Mesenchymal stem cell (in vitro differentiated cells and primary cell): ENCODE measurements at regions not wholly inside any gene's neighbourhood (a gene's known extent, or its start where the extent isn't known, plus 50 kb on each side); places are given as distances from the start of the nearest gene placed in this dataset.

Source experiments
- DNase-seq: peaks from one replicate; pipeline ENCODE4 v3.0.0-alpha.2; 2013
- H2AFZ ChIP-seq: one replicate; pipeline ENCODE4 v1.6.1; 2013; ENCODE audit warnings: low read depth, mild to moderate bottlenecking, control low read depth, inconsistent platforms, low read length, moderate library complexity
- H2AK5ac ChIP-seq: 2 replicates; pipeline ENCODE4 v1.6.1; 2013; ENCODE audit warnings: low read length, moderate library complexity, mild to moderate bottlenecking, inconsistent platforms; ENCODE audit not compliant: severe bottlenecking
- H2BK120ac ChIP-seq: one replicate; pipeline ENCODE4 v1.6.1; 2013; ENCODE audit warnings: low read depth, mild to moderate bottlenecking, inconsistent platforms, low read length, moderate library complexity
- H2BK12ac ChIP-seq, 2 experiments: one replicate each; pipeline ENCODE4 v1.6.1; 2013; ENCODE audit warnings: inconsistent platforms in 2 of 2, low read length in 2 of 2, mild to moderate bottlenecking in 2 of 2, moderate library complexity in 2 of 2, control low read depth in 1 of 2
- H2BK15ac ChIP-seq: one replicate; pipeline ENCODE4 v1.6.1; 2013; ENCODE audit warnings: mild to moderate bottlenecking, low read depth, inconsistent platforms; ENCODE audit not compliant: poor library complexity, severe bottlenecking
- H2BK5ac ChIP-seq: 2 replicates; pipeline ENCODE4 v1.6.1; 2013; ENCODE audit warnings: low read depth, mild to moderate bottlenecking, low read length, control low read depth, inconsistent platforms; ENCODE audit not compliant: poor library complexity, severe bottlenecking
- H3K14ac ChIP-seq, 2 experiments: one replicate each; pipeline ENCODE4 v1.6.1; 2013; ENCODE audit warnings: inconsistent platforms in 2 of 2, low read length in 2 of 2, control low read depth in 1 of 2, mild to moderate bottlenecking in 1 of 2, moderate library complexity in 1 of 2
- H3K18ac ChIP-seq, 2 experiments: one replicate each; pipeline ENCODE4 v1.6.1; 2013; ENCODE audit warnings: inconsistent platforms in 2 of 2, low read length in 2 of 2, control low read depth in 1 of 2, low read depth in 1 of 2, mild to moderate bottlenecking in 1 of 2
- H3K23ac ChIP-seq, 2 experiments: one replicate each; pipeline ENCODE4 v1.6.1; 2013; ENCODE audit warnings: inconsistent platforms in 2 of 2, low read length in 2 of 2, mild to moderate bottlenecking in 2 of 2, moderate library complexity in 2 of 2, control low read depth in 1 of 2
- H3K27ac ChIP-seq: 2 replicates; pipeline ENCODE4 v1.5.1; 2013; ENCODE audit warnings: mild to moderate bottlenecking, moderate library complexity, low read length, control low read depth, inconsistent platforms; ENCODE audit not compliant: poor library complexity, severe bottlenecking
- H3K27me3 ChIP-seq, 2 experiments: 2 replicates each; pipeline versions ENCODE4 v1.6.1 to v1.7.0; 2013; ENCODE audit warnings: low read length in 2 of 2, mild to moderate bottlenecking in 2 of 2, moderate library complexity in 2 of 2, control low read depth in 1 of 2, inconsistent platforms in 1 of 2; ENCODE audit not compliant: control insufficient read depth in 1 of 2, insufficient read depth in 1 of 2
- H3K36me3 ChIP-seq, 2 experiments: 2 replicates each; pipeline versions ENCODE4 v1.6.1 to v1.7.0; 2013; ENCODE audit warnings: low read length in 2 of 2, control low read depth in 1 of 2, inconsistent platforms in 1 of 2, low read depth in 1 of 2, mild to moderate bottlenecking in 1 of 2; ENCODE audit not compliant: insufficient read depth in 2 of 2, control insufficient read depth in 1 of 2
- H3K4ac ChIP-seq, 2 experiments: one replicate each; pipeline ENCODE4 v1.6.1; 2013; ENCODE audit warnings: inconsistent platforms in 2 of 2, low read length in 2 of 2, mild to moderate bottlenecking in 2 of 2, moderate library complexity in 2 of 2, control low read depth in 1 of 2, low read depth in 1 of 2
- H3K4me1 ChIP-seq: 2 replicates; pipeline ENCODE4 v1.6.1; 2013; ENCODE audit warnings: low read depth, low read length, control low read depth; ENCODE audit not compliant: control insufficient read depth, insufficient read depth
- H3K4me2 ChIP-seq: 2 replicates; pipeline ENCODE4 v1.6.1; 2013; ENCODE audit warnings: low read length, mild to moderate bottlenecking, inconsistent platforms; ENCODE audit not compliant: poor library complexity, severe bottlenecking
- H3K4me3 ChIP-seq, 2 experiments: 2 replicates each; pipeline versions ENCODE4 v1.5.1 to v1.7.0; 2013; ENCODE audit warnings: low read length in 2 of 2, mild to moderate bottlenecking in 2 of 2, control low read depth in 1 of 2, low read depth in 1 of 2; ENCODE audit not compliant: insufficient read depth in 1 of 2
- H3K79me1 ChIP-seq: replicated peaks from 2 replicates; pipeline ENCODE4 v1.6.1; 2013; ENCODE audit warnings: mild to moderate bottlenecking, control low read depth, low read length, inconsistent platforms; ENCODE audit not compliant: poor library complexity, severe bottlenecking
- H3K9ac ChIP-seq: 2 replicates; pipeline ENCODE4 v1.7.0; 2013; ENCODE audit warnings: mild to moderate bottlenecking, low read length, moderate library complexity
- H3K9me3 ChIP-seq: 2 replicates; pipeline ENCODE4 v1.7.0; 2013; ENCODE audit warnings: mild to moderate bottlenecking, low read length; ENCODE audit not compliant: control insufficient read depth
- H4K8ac ChIP-seq: one replicate; pipeline ENCODE4 v1.6.1; 2013; ENCODE audit warnings: inconsistent platforms, mild to moderate bottlenecking, low read length, moderate library complexity
- H4K91ac ChIP-seq: one replicate; pipeline ENCODE4 v1.6.1; 2013; ENCODE audit warnings: mild to moderate bottlenecking, low read length, inconsistent platforms
- WGBS: methylation state at CpG from one replicate; pipeline ENCODE4 v1.1.7; 2013; ENCODE audit warnings: mixed read lengths; 5-methylcytosine and 5-hydroxymethylcytosine counted together

- no peaks in the 10 kb centered on the region for H3K4me1 ChIP-seq
- no peaks in the 10 kb centered on the region for H3K9me3 ChIP-seq
- no peak overlapping the region for H3K23ac ChIP-seq
- no peak overlapping the region for H3K9ac ChIP-seq
- no peak overlapping the region for H2BK120ac ChIP-seq
- H3K27ac ChIP-seq = no peak overlapping the region
- no peak overlapping the region for H3K4me3 ChIP-seq
- H2AFZ ChIP-seq = no peak overlapping the region
- H4K8ac ChIP-seq = no peak overlapping the region
- no peak overlapping the region for H3K14ac ChIP-seq
- peaks cover 9 to 71% of the 10 kb centered on the region in 2 experiments for H3K27me3 ChIP-seq
- peak overlapping the region; percentile 25 for H2BK5ac ChIP-seq
- H3K18ac ChIP-seq = no peak overlapping the region
- no peak overlapping the region for H4K91ac ChIP-seq
- H3K79me1 ChIP-seq = no peaks in the 10 kb centered on the region
- H3K36me3 ChIP-seq = no peaks in the 10 kb centered on the region
- WGBS = 61% methylated on average over 9 of the region's 9 CpGs
- H3K4me2 ChIP-seq = no peak overlapping the region
- H2BK15ac ChIP-seq = no peak overlapping the region
- H2AK5ac ChIP-seq = no peak overlapping the region
- no peak overlapping the region for H3K4ac ChIP-seq
- no peak for DNase-seq
- no peak overlapping the region for H2BK12ac ChIP-seq
These were observed 119.9 kb upstream of the ATP2B2 start for GRCh38 chr3:10625323-10625722.

- H3K4ac ChIP-seq = no peak overlapping the region
- 57% methylated on average over 13 of the region's 13 CpGs for WGBS
- no peak overlapping the region for H3K4me3 ChIP-seq
- no peak overlapping the region for H2BK12ac ChIP-seq
- peaks cover 9 to 64% of the 10 kb centered on the region in 2 experiments for H3K27me3 ChIP-seq
- no peak overlapping the region for H2AK5ac ChIP-seq
- no peak overlapping the region for H3K9ac ChIP-seq
- H3K4me1 ChIP-seq = no peaks in the 10 kb centered on the region
- DNase-seq = no peak
- H4K8ac ChIP-seq = no peak overlapping the region
- H2AFZ ChIP-seq = no peak overlapping the region
- H2BK5ac ChIP-seq = no peak overlapping the region
- no peaks in the 10 kb centered on the region for H3K79me1 ChIP-seq
- H2BK15ac ChIP-seq = no peak overlapping the region
- H3K36me3 ChIP-seq = no peaks in the 10 kb centered on the region
- H4K91ac ChIP-seq = no peak overlapping the region
- no peak overlapping the region for H3K23ac ChIP-seq
- H3K18ac ChIP-seq = no peak overlapping the region
- no peak overlapping the region for H3K4me2 ChIP-seq
- no peak overlapping the region for H3K27ac ChIP-seq
- no peaks in the 10 kb centered on the region for H3K9me3 ChIP-seq
- no peak overlapping the region for H3K14ac ChIP-seq
- H2BK120ac ChIP-seq = no peak overlapping the region
These were observed 122.6 kb upstream of the ATP2B2 start for GRCh38 chr3:10627884-10628572.

GRCh38 chr3:10628891-10629670 is 123.7 kb upstream of the ATP2B2 start:
- Histone ChIP-seq H3K79me1 (no peaks in the 10 kb centered on the region), H3K4me2 (no peak overlapping the region), H3K27me3 (peaks cover 4 to 62% of the 10 kb centered on the region in 2 experiments), H2AFZ (no peak overlapping the region), H2BK120ac (no peak overlapping the region), H3K4me1 (no peaks in the 10 kb centered on the region), H3K23ac (no peak overlapping the region), H3K27ac (no peak overlapping the region), H3K4me3 (no peak overlapping the region), H2BK5ac (no peak overlapping the region), H4K8ac (no peak overlapping the region), H4K91ac (no peak overlapping the region), H3K14ac (no peak overlapping the region), H3K9ac (no peak overlapping the region), H3K4ac (no peak overlapping the region), H3K36me3 (no peaks in the 10 kb centered on the region), H2AK5ac (no peak overlapping the region), H2BK12ac (no peak overlapping the region), H2BK15ac (no peak overlapping the region), H3K18ac (no peak overlapping the region), H3K9me3 (no peaks in the 10 kb centered on the region)
- 83% methylated on average over 26 of the region's 30 CpGs for WGBS
- DNase-seq = no peak

DNA sequence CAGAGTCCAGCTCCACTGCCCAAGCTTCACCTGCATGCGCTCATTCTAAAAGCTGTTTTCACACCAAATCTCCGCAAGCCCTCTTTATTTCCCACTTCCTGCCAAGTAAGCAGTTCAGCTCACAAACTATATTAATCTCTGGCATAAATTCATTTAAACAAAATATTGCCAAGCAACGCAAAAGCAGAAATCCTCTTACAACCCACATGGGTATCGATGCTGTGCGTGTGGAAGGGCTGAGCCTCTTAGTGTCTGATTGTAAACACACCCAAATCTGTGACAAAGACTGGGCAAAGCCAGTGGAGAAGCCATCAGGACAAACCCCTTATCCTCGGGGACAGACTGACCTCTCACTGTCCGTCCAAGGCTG is 124.3 kb upstream of the ATP2B2 start:
- H3K14ac ChIP-seq = no peak overlapping the region
- H2BK120ac ChIP-seq = no peak overlapping the region
- no peak overlapping the region for H3K27ac ChIP-seq
- peaks cover 4 to 62% of the 10 kb centered on the region in 2 experiments for H3K27me3 ChIP-seq
- no peak overlapping the region for H4K8ac ChIP-seq
- H2BK15ac ChIP-seq = no peak overlapping the region
- DNase-seq = no peak
- H2AK5ac ChIP-seq = no peak overlapping the region
- no peaks in the 10 kb centered on the region for H3K36me3 ChIP-seq
- H3K18ac ChIP-seq = no peak overlapping the region
- WGBS = 84% methylated on average over 7 of the region's 7 CpGs
- no peaks in the 10 kb centered on the region for H3K9me3 ChIP-seq
- H3K9ac ChIP-seq = no peak overlapping the region
- H4K91ac ChIP-seq = no peak overlapping the region
- H2AFZ ChIP-seq = no peak overlapping the region
- no peaks in the 10 kb centered on the region for H3K4me1 ChIP-seq
- no peak overlapping the region for H2BK5ac ChIP-seq
- H3K23ac ChIP-seq = no peak overlapping the region
- H3K4me2 ChIP-seq = no peak overlapping the region
- no peaks in the 10 kb centered on the region for H3K79me1 ChIP-seq
- H3K4me3 ChIP-seq = no peak overlapping the region
- no peak overlapping the region for H3K4ac ChIP-seq
- no peak overlapping the region for H2BK12ac ChIP-seq
